HUDEP-2 (cell line): ENCODE measurements at regions not wholly inside any gene's neighbourhood (a gene's known extent, or its start where the extent isn't known, plus 50 kb on each side); places are given as distances from the start of the nearest gene placed in this dataset.
"Not testable (repeated sequence)": the region's sequence is repeated elsewhere in the genome, so short reads cannot be mapped to it uniquely, and the experiment has no call there.

ENCODE experiments used
- DNase-seq, 76 experiments: peaks; one replicate each; lab custom pipeline; 2025; ENCODE audit not compliant: unreplicated experiment in 76 of 76; lab: John Stamatoyannopoulos, UW

GRCh38 chr14:65153101-65153500 is 50.8 kb upstream of the MAX start:
- no peak for DNase-seq

- DNase-seq: no peak
Measured at GRCh38 chr14:65156568-65157366, 54.5 kb upstream of the MAX start.

- DNase-seq: no peak
Measured at GRCh38 chr14:65159281-65160062, 57.2 kb upstream of the MAX start.

- no peak for DNase-seq
Measured at GRCh38 chr14:65160091-65160490, 57.8 kb upstream of the MAX start.

- no peak for DNase-seq
Measured at GRCh38 chr14:65162031-65162430, 59.7 kb upstream of the MAX start.

GRCh38 chr14:65164068-65164824 is 61.9 kb upstream of the MAX start:
- peak in 24 of 76 experiments; percentile 2 to 58 (median 26) for DNase-seq

- no peak for DNase-seq
Measured at GRCh38 chr14:65164825-65165135, 62.5 kb upstream of the MAX start.

GRCh38 chr14:65167072-65167645 is 64.8 kb upstream of the MAX start:
- peak in 27 of 76 experiments; percentile 2 to 59 (median 17) for DNase-seq

GRCh38 chr14:65168840-65169239 is 66.5 kb upstream of the MAX start:
- DNase-seq: peak in 2 of 76 experiments; percentile 2

- no peak for DNase-seq
Measured at GRCh38 chr14:65169351-65169750, 67.0 kb upstream of the MAX start.

- DNase-seq: no peak
Measured at GRCh38 chr14:65170318-65170717, 68.0 kb upstream of the MAX start.

- peak in 1 of 76 experiments; percentile 2 for DNase-seq
Measured at GRCh38 chr14:65170768-65171507, 68.6 kb upstream of the MAX start.

GRCh38 chr14:65173973-65174693 is 71.8 kb upstream of the MAX start:
- no peak for DNase-seq

- no peak for DNase-seq
Measured at GRCh38 chr14:65174783-65175182, 72.5 kb upstream of the MAX start.

- DNase-seq: no peak
Measured at GRCh38 chr14:65177551-65177950, 75.2 kb upstream of the MAX start.

- DNase-seq: not testable (repeated sequence)
Measured at GRCh38 chr14:65179231-65179630, 76.9 kb upstream of the MAX start.

GRCh38 chr14:65179918-65180724 is 77.8 kb upstream of the MAX start:
- no peak for DNase-seq

GRCh38 chr14:65180725-65181025 is 78.4 kb upstream of the MAX start:
- no peak for DNase-seq
